B cell (primary cell): ENCODE measurements at regions not wholly inside any gene's neighbourhood (a gene's known extent, or its start where the extent isn't known, plus 50 kb on each side); places are given as distances from the start of the nearest gene placed in this dataset.

Experiments
- ATAC-seq: fragments of 200-7000 bp; cut with Tn5 transposase; one replicate; pipeline ENCODE4 v1.10.0; 2021; ENCODE audit warnings: low read depth, mild to moderate bottlenecking, moderate number of reproducible peaks, moderate library complexity
- CTCF ChIA-PET: fragments of 350-600 bp; sonication (Branson Sonifier 250); formaldehyde crosslinking; loops from one replicate; lab custom pipeline; 2021; ENCODE audit warnings: antibody characterized with exemption, inconsistent platforms; lab: Charles Lee
- POLR2A ChIA-PET: fragments of 350-600 bp; sonication (Branson Sonifier 250); formaldehyde crosslinking; loops from one replicate; lab custom pipeline; 2021; ENCODE audit warnings: antibody characterized with exemption; lab: Charles Lee
- DNase-seq: peaks from one replicate; pipeline ENCODE4 v3.0.0; 2013
- H2AFZ ChIP-seq: 2 replicates; pipeline ENCODE4 v1.6.1; 2012; ENCODE audit warnings: mild to moderate bottlenecking, low read depth, low read length; ENCODE audit not compliant: insufficient read depth, poor library complexity, severe bottlenecking
- H3K27ac ChIP-seq, 2 donors: 1 replicate in 1 of 2; 2 replicates in 1 of 2; pipeline ENCODE4 v1.5.1; 2012 to 2013; ENCODE audit warnings: low read length in 2 of 2, mild to moderate bottlenecking in 2 of 2, moderate library complexity in 1 of 2
- H3K27me3 ChIP-seq, 4 experiments: fragments of 200-600 bp in 1 of 4; sonication (generic) in 1 of 4; replicated peaks in 1 of 4; 1 replicate in 2 of 4; 2 replicates in 2 of 4; pipeline versions ENCODE4 v1.6.1 to v1.7.0; 2013 to 2016; ENCODE audit warnings: low read length in 3 of 4, mild to moderate bottlenecking in 2 of 4, mixed read lengths in 1 of 4, moderate library complexity in 1 of 4; ENCODE audit not compliant: insufficient read depth in 4 of 4, control insufficient read depth in 3 of 4; ENCODE audit errors: control extremely low read depth in 1 of 4
- H3K36me3 ChIP-seq, 2 experiments: replicated peaks in 1 of 2; 1 replicate in 1 of 2; 2 replicates in 1 of 2; pipeline versions ENCODE4 v1.6.1 to v1.7.1; 2013; ENCODE audit warnings: low read length in 1 of 2; ENCODE audit not compliant: insufficient read depth in 2 of 2, control insufficient read depth in 1 of 2; ENCODE audit errors: control extremely low read depth in 1 of 2, extremely low read depth in 1 of 2
- H3K4me1 ChIP-seq, 2 donors: fragments of 200-600 bp in 1 of 2; sonication (generic) in 1 of 2; 1 replicate in 1 of 2; 2 replicates in 1 of 2; pipeline versions ENCODE4 v1.5.1 to v1.6.1; 2013 to 2017; ENCODE audit warnings: low read length in 2 of 2; ENCODE audit not compliant: control insufficient read depth in 2 of 2, insufficient read depth in 2 of 2
- H3K4me2 ChIP-seq: replicated peaks from 2 replicates; pipeline ENCODE3; 2012; ENCODE audit warnings: mild to moderate bottlenecking, low read depth, low read length; ENCODE audit not compliant: poor library complexity, severe bottlenecking
- H3K4me3 ChIP-seq, 5 experiments: fragments of 200-600 bp in 1 of 5; sonication (generic) in 1 of 5; 1 replicate in 3 of 5; 2 replicates in 2 of 5; pipeline versions ENCODE4 v1.5.1 to v1.7.0; 2011 to 2016; ENCODE audit warnings: low read length in 4 of 5, mild to moderate bottlenecking in 4 of 5, low read depth in 2 of 5, control low read depth in 1 of 5, moderate library complexity in 1 of 5; ENCODE audit not compliant: insufficient read depth in 1 of 5; ENCODE audit errors: control extremely low read depth in 1 of 5, extremely low read depth in 1 of 5
- H3K79me2 ChIP-seq: fragments of 200-600 bp; sonication (generic); one replicate; pipeline ENCODE4 v1.6.0; 2016; ENCODE audit warnings: low read length; ENCODE audit not compliant: control insufficient read depth, insufficient read depth
- H3K9ac ChIP-seq: fragments of 200-600 bp; sonication (generic); 2 replicates; pipeline ENCODE4 v1.6.1; 2017; ENCODE audit warnings: mild to moderate bottlenecking, low read length, moderate library complexity
- H3K9me3 ChIP-seq, 3 donors: one replicate each; pipeline versions ENCODE4 v1.6.1 to v1.7.1; 2013; ENCODE audit warnings: low read length in 2 of 3; ENCODE audit not compliant: control insufficient read depth in 2 of 3, insufficient read depth in 1 of 3; ENCODE audit errors: control extremely low read depth in 1 of 3
- H4K20me1 ChIP-seq: 2 replicates; pipeline ENCODE4 v1.6.0; 2012; ENCODE audit warnings: mild to moderate bottlenecking, low read length; ENCODE audit not compliant: insufficient read depth, control insufficient read depth, poor library complexity, severe bottlenecking
- H3K27ac Mint-ChIP-seq: one replicate; pipeline ENCODE4 v1.8.0; 2021; ENCODE audit warnings: mixed read lengths
- H3K27me3 Mint-ChIP-seq: one replicate; pipeline ENCODE4 v1.8.0; 2021; ENCODE audit warnings: mixed read lengths
- H3K4me1 Mint-ChIP-seq: one replicate; pipeline ENCODE4 v1.8.0; 2021; ENCODE audit warnings: mixed read lengths
- H3K4me3 Mint-ChIP-seq: one replicate; pipeline ENCODE4 v1.8.0; 2021; ENCODE audit warnings: mixed read lengths
- H3K9me3 Mint-ChIP-seq: one replicate; pipeline ENCODE4 v1.8.0; 2022; ENCODE audit warnings: mixed read lengths; ENCODE audit not compliant: insufficient read depth
- EZH2 ChIP-seq: IDR thresholded peaks from 2 replicates; pipeline ENCODE4 v1.6.1; 2012; ENCODE audit warnings: borderline replicate concordance, low read depth, mild to moderate bottlenecking, moderate library complexity, low read length; ENCODE audit not compliant: insufficient read depth, poor library complexity, severe bottlenecking
- WGBS: methylation state at CpG from one replicate; pipeline ENCODE4 v1.1.5; 2013; ENCODE audit warnings: missing lambda C conversion rate; ENCODE audit not compliant: insufficient coverage; 5-methylcytosine and 5-hydroxymethylcytosine counted together
- intact Hi-C: fragments of 100-400 bp; cut with micrococcal nuclease; formaldehyde crosslinking; loops from one replicate; pipeline ENCODE4 v1.10.0; 2022
- TF ChIP-seq, protein P1 (sequence below): fragments of 200-600 bp; IDR thresholded peaks from one replicate; pipeline ENCODE4 v1.8.0; 2022; ENCODE audit warnings: antibody characterized with exemption, mild to moderate bottlenecking

DNA sequence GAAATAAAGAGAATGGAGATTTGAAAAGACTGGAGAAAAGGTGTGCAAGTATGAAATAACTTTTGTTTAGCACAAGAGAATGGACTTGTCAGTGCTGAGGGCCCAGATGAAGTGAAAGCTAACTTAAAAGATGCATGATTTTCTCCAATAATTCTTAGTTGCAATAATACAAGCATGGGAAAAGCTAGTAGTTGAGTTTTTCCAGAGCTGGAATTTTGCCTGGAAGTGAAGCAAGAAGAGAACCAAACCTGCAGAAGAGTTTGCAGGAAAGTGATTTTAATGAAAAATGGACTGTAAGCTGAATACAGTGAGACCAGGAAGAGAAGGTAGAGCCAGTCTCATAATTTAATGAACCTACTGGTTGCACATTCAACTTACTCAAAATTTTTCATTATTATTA lies 69.3 kb upstream of the FSCB start:
- Histone ChIP-seq H3K9ac (no peak overlapping the region), H3K9me3 (peaks cover 0 to 14% (median 7%) of the 10 kb centered on the region in 3 donors), H4K20me1 (no peaks in the 10 kb centered on the region), H3K36me3 (no peaks in the 10 kb centered on the region), H2AFZ (no peak overlapping the region), H3K27ac (no peak overlapping the region), H3K4me2 (no peak overlapping the region), H3K27me3 (no peaks in the 10 kb centered on the region), H3K4me3 (no peak overlapping the region), H3K79me2 (no peaks in the 10 kb centered on the region), H3K4me1 (no peaks in the 10 kb centered on the region)
- POLR2A ChIA-PET = no interaction called here
- Mint-ChIP-seq H3K4me1 (no peaks in the 10 kb centered on the region), H3K27me3 (no peaks in the 10 kb centered on the region), H3K27ac (no peak overlapping the region), H3K4me3 (no peak overlapping the region), H3K9me3 (peaks cover 6% of the 10 kb centered on the region)
- CTCF ChIA-PET = no interaction called here
- ATAC-seq (no peak), DNase-seq (no peak)
- intact Hi-C loops = no loop called here
- TF ChIP-seq, protein P1, sequence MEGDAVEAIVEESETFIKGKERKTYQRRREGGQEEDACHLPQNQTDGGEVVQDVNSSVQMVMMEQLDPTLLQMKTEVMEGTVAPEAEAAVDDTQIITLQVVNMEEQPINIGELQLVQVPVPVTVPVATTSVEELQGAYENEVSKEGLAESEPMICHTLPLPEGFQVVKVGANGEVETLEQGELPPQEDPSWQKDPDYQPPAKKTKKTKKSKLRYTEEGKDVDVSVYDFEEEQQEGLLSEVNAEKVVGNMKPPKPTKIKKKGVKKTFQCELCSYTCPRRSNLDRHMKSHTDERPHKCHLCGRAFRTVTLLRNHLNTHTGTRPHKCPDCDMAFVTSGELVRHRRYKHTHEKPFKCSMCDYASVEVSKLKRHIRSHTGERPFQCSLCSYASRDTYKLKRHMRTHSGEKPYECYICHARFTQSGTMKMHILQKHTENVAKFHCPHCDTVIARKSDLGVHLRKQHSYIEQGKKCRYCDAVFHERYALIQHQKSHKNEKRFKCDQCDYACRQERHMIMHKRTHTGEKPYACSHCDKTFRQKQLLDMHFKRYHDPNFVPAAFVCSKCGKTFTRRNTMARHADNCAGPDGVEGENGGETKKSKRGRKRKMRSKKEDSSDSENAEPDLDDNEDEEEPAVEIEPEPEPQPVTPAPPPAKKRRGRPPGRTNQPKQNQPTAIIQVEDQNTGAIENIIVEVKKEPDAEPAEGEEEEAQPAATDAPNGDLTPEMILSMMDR = no peak

DNA sequence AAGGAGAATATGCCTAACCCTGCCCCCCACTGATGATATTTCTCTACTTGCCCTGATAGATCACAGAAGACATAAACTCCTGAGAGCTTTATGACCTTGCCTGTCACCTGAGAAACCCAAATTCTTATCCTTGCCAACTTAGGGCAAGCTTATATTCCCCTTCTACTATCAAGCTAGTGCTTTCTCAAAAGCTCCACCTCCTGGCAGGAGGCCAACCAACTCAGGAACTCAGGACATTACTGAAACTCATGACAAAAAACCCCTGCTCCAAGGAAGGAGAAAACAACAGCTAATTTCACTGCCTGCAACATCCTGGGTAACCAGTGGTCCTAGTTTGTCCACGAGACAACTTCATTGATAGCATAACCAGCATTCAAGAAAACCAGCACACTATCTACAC lies 60.9 kb upstream of the FSCB start:
- Histone ChIP-seq H3K27ac (no peak overlapping the region), H3K4me3 (no peak overlapping the region), H3K4me2 (no peak overlapping the region), H4K20me1 (no peaks in the 10 kb centered on the region), H3K36me3 (no peaks in the 10 kb centered on the region), H3K9me3 (peaks cover 0 to 8% (median 0%) of the 10 kb centered on the region in 3 donors), H3K4me1 (no peaks in the 10 kb centered on the region), H3K9ac (no peak overlapping the region), H2AFZ (no peak overlapping the region), H3K27me3 (no peaks in the 10 kb centered on the region), H3K79me2 (no peaks in the 10 kb centered on the region)
- POLR2A ChIA-PET = no interaction called here
- intact Hi-C loops = no loop called here
- TF ChIP-seq, protein P1 = no peak
- no peak for TF ChIP-seq EZH2
- H3K4me1 Mint-ChIP-seq = no peaks in the 10 kb centered on the region
- H3K9me3 Mint-ChIP-seq = peaks cover 3% of the 10 kb centered on the region
- H3K4me3 Mint-ChIP-seq = no peak overlapping the region
- ATAC-seq = no peak
- H3K27ac Mint-ChIP-seq = no peak overlapping the region
- CTCF ChIA-PET = no interaction called here
- 89% methylated on average over 1 of the region's 1 CpG for WGBS
- no peak for DNase-seq
- H3K27me3 Mint-ChIP-seq = no peaks in the 10 kb centered on the region
